Testis (tissue), 2 donors: ENCODE measurements at regions not wholly inside any gene's neighbourhood (a gene's known extent, or its start where the extent isn't known, plus 50 kb on each side); places are given as distances from the start of the nearest gene placed in this dataset.

ENCODE experiments used
- DNase-seq: peaks from one replicate; pipeline ENCODE4 v3.0.0-alpha.2; 2019
- H3K27ac ChIP-seq, 2 donors: fragments of 200-600 bp; sonication (generic); one replicate each; pipeline ENCODE4 v1.5.1; 2019
- H3K27me3 ChIP-seq: fragments of 200-600 bp; sonication (generic); one replicate; pipeline ENCODE4 v1.5.1; 2019
- H3K36me3 ChIP-seq: fragments of 200-600 bp; sonication (generic); one replicate; pipeline ENCODE4 v1.5.1; 2017; ENCODE audit warnings: low read depth; ENCODE audit errors: missing control alignments
- H3K4me1 ChIP-seq: fragments of 200-600 bp; sonication (generic); one replicate; pipeline ENCODE4 v1.5.1; 2019
- H3K4me3 ChIP-seq, 2 donors: fragments of 200-600 bp; sonication (generic); one replicate each; pipeline ENCODE4 v1.5.1; 2017 to 2019
- H3K9me3 ChIP-seq: fragments of 200-600 bp; sonication (generic); one replicate; pipeline ENCODE4 v1.5.1; 2017
- POLR2A ChIP-seq: fragments of 450-650 bp; IDR thresholded peaks from one replicate; pipeline ENCODE4 v1.6.1; 2017; ENCODE audit warnings: antibody characterized with exemption, mild to moderate bottlenecking, moderate library complexity
- WGBS, 2 donors: methylation state at CpG; one replicate each; pipeline ENCODE4 v1.1.5; 2018; 5-methylcytosine and 5-hydroxymethylcytosine counted together
- intact Hi-C: fragments of 100-400 bp; cut with DNase I; formaldehyde crosslinking; loops from one replicate; pipeline ENCODE4 v1.15.1; 2023; ENCODE audit warnings: low total_unique reads
- TF ChIP-seq, protein P1 (sequence below), 3 experiments: fragments of 450-650 bp in 2 of 3; fragments of 200-600 bp in 1 of 3; sonication (generic) in 1 of 3; IDR thresholded peaks; one replicate each; pipeline ENCODE4 v1.5.1; 2016 to 2019; ENCODE audit warnings: antibody characterized with exemption in 3 of 3, mild to moderate bottlenecking in 2 of 3, moderate library complexity in 1 of 3

DNA sequence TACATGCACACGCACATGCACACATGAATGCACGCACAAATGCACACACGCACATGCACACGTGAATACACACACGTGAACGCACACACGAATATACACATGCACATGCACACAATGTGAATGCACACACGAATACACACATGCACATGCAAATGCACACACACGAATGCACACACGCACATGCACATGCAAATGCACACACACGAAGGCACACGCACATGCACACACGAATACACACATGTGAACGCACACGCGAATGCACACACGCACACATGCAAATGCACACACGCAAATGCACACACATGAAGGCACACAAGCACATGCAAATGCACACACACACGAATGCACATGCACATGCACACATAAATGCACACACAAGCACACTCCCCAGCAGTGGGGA lies 68.6 kb upstream of the GPC1 start:
- 85 to 87% methylated on average over 19 of the region's 19 CpGs for WGBS, 2 donors
- no peak for DNase-seq
- Histone ChIP-seq H3K27ac (no peak overlapping the region), H3K9me3 (no peaks in the 10 kb centered on the region), H3K36me3 (no peaks in the 10 kb centered on the region), H3K4me1 (peaks cover 33% of the 10 kb centered on the region), H3K4me3 (no peak overlapping the region), H3K27me3 (no peaks in the 10 kb centered on the region)
- TF ChIP-seq, protein P1, sequence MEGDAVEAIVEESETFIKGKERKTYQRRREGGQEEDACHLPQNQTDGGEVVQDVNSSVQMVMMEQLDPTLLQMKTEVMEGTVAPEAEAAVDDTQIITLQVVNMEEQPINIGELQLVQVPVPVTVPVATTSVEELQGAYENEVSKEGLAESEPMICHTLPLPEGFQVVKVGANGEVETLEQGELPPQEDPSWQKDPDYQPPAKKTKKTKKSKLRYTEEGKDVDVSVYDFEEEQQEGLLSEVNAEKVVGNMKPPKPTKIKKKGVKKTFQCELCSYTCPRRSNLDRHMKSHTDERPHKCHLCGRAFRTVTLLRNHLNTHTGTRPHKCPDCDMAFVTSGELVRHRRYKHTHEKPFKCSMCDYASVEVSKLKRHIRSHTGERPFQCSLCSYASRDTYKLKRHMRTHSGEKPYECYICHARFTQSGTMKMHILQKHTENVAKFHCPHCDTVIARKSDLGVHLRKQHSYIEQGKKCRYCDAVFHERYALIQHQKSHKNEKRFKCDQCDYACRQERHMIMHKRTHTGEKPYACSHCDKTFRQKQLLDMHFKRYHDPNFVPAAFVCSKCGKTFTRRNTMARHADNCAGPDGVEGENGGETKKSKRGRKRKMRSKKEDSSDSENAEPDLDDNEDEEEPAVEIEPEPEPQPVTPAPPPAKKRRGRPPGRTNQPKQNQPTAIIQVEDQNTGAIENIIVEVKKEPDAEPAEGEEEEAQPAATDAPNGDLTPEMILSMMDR (IDR thresholded peaks at IDR 0.05), result no peak
- TF ChIP-seq POLR2A, result no peak
- intact Hi-C loops, result no loop called here

DNA sequence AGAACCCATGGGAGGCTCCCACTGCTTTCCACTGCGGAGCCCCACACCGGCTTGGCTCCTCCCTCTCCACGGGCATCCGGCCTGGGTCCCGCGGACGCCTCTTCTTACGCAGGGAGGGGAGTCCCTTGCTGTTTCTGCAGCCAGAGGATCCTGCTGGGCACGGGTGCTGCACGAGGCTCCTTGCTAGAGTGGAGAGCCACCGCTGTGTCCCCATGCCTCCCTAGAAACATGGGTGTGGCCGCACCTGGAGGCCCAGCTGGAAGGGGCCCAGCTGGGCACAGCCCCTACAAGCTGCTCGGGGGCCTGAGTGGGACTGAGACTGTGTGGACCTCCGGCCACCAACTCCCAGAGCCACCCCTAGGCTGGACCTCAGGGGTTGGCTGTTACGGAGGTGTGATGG lies 67.7 kb upstream of the GPC1 start:
- intact Hi-C loops, result no loop called here
- Histone ChIP-seq H3K27ac (no peak overlapping the region), H3K4me3 (no peak overlapping the region), H3K4me1 (peaks cover 41% of the 10 kb centered on the region), H3K36me3 (no peaks in the 10 kb centered on the region), H3K9me3 (no peaks in the 10 kb centered on the region), H3K27me3 (no peaks in the 10 kb centered on the region)
- TF ChIP-seq, protein P1 (IDR thresholded peaks at IDR 0.05), result no peak
- TF ChIP-seq POLR2A, result no peak
- 95 to 96% methylated on average over 13 to 15 of the region's 15 CpGs for WGBS, 2 donors
- no peak for DNase-seq

DNA sequence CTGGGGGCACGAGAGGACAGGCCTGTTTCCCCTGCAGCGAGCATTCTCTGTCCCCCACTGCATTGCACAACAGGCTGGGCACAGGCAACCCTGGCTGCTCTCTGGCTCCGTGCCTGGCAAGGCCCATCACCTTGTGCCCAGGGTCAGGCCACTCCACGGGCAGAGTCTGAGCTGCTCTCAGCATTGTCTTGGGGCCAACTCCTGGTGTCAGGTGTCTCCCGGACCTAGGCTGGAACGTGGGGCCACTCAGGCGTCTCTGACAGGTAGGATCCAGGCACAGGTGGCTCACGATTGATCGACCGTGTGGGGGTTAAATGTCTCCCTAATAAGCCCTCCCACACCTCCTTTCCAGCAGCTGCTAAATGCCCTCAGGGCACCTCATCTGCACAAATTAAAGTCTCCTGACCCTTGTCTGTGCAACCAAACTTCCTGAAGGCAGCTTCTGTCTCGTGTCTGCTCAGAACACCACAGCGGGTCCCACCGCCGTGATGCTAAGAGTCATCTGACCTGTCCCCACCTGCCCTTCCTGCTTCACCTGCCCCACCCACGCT lies 66.6 kb upstream of the GPC1 start:
- Histone ChIP-seq H3K4me1 (peaks cover 53% of the 10 kb centered on the region), H3K27ac (no peak overlapping the region), H3K4me3 (no peak overlapping the region), H3K36me3 (no peaks in the 10 kb centered on the region), H3K27me3 (no peaks in the 10 kb centered on the region), H3K9me3 (no peaks in the 10 kb centered on the region)
- 50 to 73% methylated on average over 14 to 15 of the region's 15 CpGs for WGBS, 2 donors
- TF ChIP-seq, protein P1 (IDR thresholded peaks at IDR 0.05), result no peak
- no peak for TF ChIP-seq POLR2A
- intact Hi-C loops, result no loop called here
- peak; percentile 34 for DNase-seq

DNA sequence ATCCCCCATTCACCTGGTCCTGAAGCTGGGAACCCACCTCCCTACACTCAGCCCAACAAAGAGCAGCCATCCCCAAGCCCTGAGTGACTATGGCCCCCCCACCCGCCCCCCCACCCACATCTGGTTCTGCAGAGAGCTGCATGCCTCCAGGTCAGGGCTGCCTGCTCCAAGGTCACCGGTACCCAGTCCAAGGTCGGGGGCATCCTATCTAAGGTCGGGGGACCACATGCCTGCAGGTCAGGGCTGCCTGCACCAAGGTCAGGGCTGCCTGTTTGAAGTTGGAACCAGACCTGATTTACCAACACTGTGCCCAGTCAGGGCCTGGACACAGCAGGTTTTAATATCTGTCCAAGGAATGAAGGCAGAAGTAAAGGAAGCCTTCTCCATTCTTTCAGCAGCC lies 66.1 kb upstream of the GPC1 start:
- intact Hi-C loops, result no loop called here
- WGBS, 2 donors, result 53% methylated on average over 4 of the region's 4 CpGs; no CpG with 5 or more reads in 1 of the 2 donors
- peak overlapping the region; percentile 60 to 75 for H3K27ac ChIP-seq
- no peak for TF ChIP-seq POLR2A
- TF ChIP-seq, protein P1 (IDR thresholded peaks at IDR 0.05), result no peak
- H3K27me3 ChIP-seq, result no peaks in the 10 kb centered on the region
- no peaks in the 10 kb centered on the region for H3K9me3 ChIP-seq
- no peak overlapping the region for H3K4me3 ChIP-seq
- DNase-seq, result peak; percentile 28
- peaks cover 56% of the 10 kb centered on the region for H3K4me1 ChIP-seq
- H3K36me3 ChIP-seq, result no peaks in the 10 kb centered on the region
